Kasumi-1 (cell line): ENCODE measurements at regions not wholly inside any gene's neighbourhood (a gene's known extent, or its start where the extent isn't known, plus 50 kb on each side); places are given as distances from the start of the nearest gene placed in this dataset.
A peak's percentile ranks its signal among the peaks of the same experiment; 100 is the strongest.
"Not testable (repeated sequence)": the region's sequence is repeated elsewhere in the genome, so short reads cannot be mapped to it uniquely, and the experiment has no call there.

Source experiments
- DNase-seq, 2 experiments: peaks; one replicate each; lab custom pipeline; 2025; lab: John Stamatoyannopoulos, UW

- peak; percentile 32 to 42 for DNase-seq
These were observed 1093.1 kb downstream of the MRPL39 start for GRCh38 chr21:24514081-24514733.

DNA sequence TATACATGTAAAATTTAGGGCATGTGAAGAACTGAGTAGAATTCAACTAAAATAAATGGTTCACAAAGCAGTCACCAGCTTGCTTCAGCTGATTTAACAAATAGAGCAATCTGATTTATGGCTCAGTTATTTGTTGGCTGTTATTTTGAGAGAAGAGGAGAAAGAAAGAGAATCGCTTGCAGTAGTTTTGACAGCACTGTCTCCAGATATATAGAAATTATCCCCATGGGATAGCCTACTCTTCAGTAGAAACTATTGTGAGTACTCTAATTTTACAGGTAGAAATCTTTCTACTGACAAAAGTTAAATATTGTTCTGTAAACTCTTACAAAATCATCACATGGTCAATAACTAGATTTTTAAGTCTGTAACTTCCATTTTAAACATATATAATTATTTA, 1098.2 kb downstream of the MRPL39 start:
- no peak for DNase-seq

- DNase-seq = no peak
These were observed 1120.3 kb downstream of the MRPL39 start for GRCh38 chr21:24486973-24487372.

DNA sequence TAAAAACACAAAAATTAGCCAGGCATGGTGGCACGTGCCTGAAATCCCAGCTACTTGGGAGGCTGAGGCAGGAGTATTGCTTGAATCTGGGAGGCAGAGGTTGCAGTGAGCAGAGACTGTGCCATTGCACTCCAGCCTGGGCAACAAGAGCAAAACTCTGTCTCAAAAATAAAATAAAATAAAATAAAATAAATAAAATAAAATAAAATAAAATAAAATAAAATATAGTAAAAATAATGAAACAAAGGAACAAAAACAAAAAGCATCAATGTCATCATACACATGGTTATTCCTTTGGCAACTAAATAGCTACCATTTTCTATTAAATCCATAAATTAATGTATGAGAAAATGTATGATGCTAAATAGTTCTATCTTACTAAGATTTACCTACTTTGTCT, 1123.9 kb downstream of the MRPL39 start:
- DNase-seq = not testable (repeated sequence)

GRCh38 chr21:24470852-24471251, 1136.4 kb downstream of the MRPL39 start:
- DNase-seq = peak; percentile 12 to 36

DNA sequence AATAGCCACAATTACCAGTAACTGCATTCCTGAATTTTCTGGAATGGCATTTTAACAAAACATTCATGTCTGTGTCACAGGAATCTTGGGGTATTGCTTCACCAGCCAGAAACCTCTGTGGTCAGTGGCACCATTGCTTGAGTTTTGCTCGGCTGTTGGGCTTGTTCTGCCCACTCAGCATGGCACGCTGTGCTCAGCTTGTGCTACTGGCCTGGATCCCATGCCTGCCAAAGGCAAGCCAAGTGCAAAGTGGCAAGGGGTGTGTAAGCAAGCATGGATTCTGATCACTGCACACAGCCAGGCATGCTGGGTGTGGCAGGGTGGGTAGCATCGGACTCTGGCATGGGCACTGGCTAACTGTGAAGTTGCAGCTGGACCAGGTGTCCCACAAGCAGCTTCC, 1150.9 kb downstream of the MRPL39 start:
- no peak for DNase-seq

DNA sequence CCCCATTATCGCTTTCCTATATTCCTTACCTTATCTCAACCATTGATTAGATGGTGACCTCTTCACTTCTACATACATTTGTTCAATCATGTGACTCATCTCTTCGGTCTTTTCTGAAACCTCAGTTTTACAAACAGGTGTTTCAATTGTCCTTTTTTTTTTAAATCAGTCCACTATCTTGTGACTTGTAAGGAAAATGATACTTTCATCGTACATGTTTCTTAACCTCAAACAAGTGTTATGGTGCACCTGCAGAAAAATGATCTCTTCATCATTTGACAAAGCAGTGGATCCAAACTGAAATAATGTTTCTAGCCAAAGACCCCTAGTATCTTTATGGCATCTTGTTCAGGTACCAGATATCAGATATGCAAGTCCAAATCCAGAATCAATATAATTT, 1157.2 kb downstream of the MRPL39 start:
- no peak for DNase-seq

- no peak for DNase-seq
These were observed 1161.8 kb downstream of the MRPL39 start for GRCh38 chr21:24445517-24445916.

- no peak for DNase-seq
These were observed 1162.5 kb downstream of the MRPL39 start for GRCh38 chr21:24444736-24445135.

- DNase-seq = no peak
These were observed 1171.0 kb downstream of the MRPL39 start for GRCh38 chr21:24436236-24436635.

DNA sequence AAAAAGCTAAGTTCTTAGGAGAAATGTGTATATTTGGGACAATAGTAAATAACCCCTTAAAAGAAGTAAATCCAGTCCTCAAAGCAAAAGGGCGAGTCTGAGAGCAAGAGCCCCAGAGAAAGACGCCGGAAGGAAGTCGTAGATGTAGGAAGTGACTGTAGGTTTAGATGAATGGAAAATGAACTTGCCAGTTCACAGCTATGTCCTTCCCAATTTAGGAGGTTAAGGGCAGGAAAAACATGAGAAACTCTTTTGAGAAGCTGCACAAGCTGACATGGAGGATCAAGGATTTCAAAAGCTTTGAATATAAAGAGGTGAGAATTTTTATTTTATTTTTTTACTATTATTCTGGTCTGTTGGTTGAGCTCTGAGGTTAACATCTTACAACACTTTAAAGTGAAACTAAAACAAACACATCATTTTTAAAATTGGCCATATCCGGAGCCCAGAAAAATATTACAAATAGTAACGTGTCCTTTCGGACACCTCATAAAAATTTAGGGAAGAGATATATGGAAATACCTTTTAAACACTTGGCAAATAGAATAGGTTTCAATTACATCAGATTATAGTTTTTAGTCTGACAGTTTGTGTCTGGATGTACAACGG, 1178.6 kb downstream of the MRPL39 start:
- peak; percentile 30 to 31 for DNase-seq

DNA sequence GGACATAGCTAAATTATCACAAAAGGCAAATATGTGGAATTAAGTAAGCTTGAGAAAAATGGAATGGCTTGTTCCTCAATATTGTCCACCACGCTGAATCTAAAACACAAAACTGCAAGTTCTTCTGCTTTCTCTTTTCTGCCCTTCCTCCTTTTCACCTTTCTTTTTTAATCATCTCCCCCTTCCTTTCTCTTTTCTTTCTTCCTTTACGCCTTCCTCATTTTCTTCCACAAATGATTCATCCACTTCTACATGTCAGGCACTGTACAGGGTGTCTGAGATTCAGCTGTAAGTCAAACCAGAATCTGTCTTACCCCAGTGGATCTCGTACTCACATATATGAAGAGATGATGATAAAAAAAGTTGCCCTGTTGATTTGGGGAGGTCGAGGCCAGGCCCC, 1182.5 kb downstream of the MRPL39 start:
- DNase-seq = no peak

DNA sequence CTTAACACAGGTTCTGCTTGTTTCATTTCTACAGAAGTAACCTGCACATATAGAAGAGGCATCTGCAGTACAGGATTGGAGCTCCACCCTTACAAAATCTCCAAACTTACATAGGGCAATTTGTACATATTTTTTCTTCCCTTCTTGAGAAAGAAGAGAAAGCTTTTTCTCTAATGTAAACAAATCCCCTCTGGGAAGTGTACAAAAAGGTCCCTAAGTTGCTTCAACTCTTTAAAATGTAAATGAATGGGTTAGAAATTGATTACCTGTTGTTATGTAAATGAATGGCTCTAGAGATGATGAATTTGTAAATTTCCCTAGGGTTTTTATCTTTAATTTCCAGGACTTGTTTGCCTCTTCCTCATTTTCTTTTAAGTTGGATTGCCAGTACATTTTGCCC, 1183.7 kb downstream of the MRPL39 start:
- no peak for DNase-seq

GRCh38 chr21:24420689-24421088, 1186.6 kb downstream of the MRPL39 start:
- no peak for DNase-seq

DNA sequence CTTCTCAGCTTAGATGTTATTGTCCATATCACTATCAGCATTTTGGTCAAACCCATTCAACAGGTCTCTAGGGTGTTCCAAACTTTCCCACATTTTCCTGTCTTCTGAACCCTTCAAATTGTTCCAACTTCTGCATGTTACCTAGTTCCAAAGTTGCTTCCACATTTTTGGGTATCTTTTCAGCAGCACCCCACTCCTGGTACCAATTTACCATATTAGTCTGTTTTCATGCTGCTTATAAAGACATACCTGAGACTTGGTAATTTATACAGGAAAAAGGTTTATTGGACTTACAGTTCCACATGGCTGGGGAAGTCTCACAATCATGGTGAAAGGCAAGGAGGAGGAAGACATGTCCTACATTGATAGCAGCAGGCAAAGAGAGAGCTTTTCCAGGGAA, 1187.6 kb downstream of the MRPL39 start:
- not testable (repeated sequence) for DNase-seq

DNA sequence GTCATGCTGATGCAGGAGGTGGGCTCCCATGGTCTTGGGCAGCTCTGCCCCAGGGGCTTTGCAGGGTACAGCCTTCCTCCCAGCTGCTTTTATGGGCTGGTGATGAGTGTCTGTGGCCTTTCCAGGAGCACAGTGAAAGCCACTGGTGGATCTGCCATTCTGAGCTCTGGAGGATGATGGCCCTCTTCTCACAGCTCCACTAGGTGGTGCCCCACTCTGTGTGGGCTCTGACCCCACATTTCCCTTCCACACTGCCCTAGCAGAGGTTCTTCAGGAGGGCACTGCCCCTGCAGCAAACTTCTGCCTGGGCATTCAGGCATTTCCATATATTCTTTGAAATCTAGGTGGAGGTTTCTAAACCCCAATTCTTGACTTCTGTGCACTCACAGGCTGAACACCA, 1188.6 kb downstream of the MRPL39 start:
- DNase-seq = no peak

DNA sequence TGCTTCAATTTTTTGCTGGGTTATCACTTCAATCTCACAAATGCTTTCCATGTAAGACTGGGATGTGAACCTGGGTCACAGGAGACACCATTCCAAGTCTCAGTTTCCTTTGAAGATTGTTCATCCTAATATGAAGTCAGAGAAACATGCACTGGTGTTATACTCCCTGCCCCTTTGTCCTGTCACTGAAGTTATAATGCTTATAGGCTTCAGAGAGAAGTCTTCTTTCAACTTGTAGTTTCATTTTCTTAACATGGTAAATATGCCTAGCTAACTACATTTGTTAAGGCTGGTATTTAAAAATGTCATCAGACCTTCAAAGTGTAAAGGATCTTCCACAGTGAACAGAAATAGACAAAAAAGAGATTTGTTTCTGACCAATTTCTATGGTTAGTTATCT, 1195.9 kb downstream of the MRPL39 start:
- no peak for DNase-seq

- DNase-seq = no peak
These were observed 1204.1 kb downstream of the MRPL39 start for GRCh38 chr21:24403221-24403620.

DNA sequence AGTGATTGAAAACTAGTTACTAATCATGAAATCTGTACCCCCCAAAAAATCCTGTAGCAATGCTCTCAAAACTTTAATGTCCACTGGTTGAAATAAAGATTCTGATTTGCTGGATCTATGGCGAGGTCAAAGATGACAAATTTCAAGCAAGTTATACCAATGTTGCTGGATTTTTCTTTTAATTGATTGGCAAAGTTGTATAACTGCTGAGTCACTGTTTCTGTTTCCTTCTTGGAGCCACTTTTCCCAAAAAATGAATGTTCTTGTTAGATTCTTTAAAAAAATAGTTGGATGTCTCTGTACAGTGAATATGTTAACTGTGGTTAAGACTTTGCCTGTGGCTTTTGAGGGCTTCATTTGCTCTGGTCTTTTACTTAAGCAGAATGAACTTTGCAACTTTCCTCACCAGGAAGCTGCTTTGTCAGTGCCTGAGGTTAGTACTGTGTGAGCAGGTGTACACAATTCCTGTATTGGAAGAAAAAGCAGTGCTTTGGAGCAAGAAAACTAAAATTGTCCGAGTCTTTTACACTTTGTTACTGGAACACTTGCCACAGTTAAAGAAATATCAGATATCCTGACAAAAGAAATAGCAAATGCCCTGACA, 1211.9 kb downstream of the MRPL39 start:
- DNase-seq = no peak

DNA sequence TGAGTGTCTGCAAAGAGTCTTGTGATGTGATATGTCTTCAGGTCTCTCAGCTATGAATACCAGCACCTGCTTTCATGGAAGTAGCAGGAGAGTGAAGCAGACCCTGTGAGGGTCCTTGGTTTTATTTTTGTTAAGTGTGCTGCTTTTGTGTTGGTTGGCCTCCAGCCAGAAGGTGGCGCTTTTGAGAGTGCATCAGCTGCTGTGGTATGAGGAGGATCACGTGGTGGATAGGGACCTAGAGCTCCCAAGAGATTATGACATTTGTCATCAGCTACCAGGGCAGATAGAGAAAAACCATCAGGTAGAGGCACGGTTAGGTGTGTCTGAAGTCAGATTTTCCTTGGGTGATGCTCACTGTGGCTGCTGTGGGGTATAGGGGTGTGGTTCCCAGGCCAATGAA, 1232.1 kb downstream of the MRPL39 start:
- DNase-seq = no peak

GRCh38 chr21:24372506-24372905, 1234.8 kb downstream of the MRPL39 start:
- no peak for DNase-seq

- DNase-seq = no peak
These were observed 1237.5 kb downstream of the MRPL39 start for GRCh38 chr21:24369746-24370145.

- DNase-seq = no peak
These were observed 1238.0 kb downstream of the MRPL39 start for GRCh38 chr21:24369278-24369677.

DNA sequence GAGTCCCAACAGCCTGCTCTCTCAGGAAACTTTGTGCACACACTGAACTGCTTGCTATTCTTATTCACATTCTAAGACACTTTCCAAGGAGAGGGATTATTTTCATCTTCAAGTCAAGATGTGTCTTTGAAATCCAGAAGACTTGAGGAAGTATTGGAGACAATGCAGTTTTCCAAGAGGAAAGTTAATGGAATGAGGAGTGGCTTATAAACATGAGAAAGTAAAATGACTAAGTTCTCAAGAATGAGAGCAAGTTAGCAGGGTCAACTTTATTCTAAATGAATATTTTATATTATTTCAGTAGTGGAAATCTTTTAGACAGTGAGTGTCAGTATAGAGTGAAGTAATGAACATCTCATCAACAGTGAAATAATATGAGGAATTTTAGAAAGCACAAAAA, 1239.3 kb downstream of the MRPL39 start:
- no peak for DNase-seq
